ENCODE measurements at regions not wholly inside any gene's neighbourhood (a gene's known extent, or its start where the extent isn't known, plus 50 kb on each side); places are given as distances from the start of the nearest gene placed in this dataset.

DNA sequence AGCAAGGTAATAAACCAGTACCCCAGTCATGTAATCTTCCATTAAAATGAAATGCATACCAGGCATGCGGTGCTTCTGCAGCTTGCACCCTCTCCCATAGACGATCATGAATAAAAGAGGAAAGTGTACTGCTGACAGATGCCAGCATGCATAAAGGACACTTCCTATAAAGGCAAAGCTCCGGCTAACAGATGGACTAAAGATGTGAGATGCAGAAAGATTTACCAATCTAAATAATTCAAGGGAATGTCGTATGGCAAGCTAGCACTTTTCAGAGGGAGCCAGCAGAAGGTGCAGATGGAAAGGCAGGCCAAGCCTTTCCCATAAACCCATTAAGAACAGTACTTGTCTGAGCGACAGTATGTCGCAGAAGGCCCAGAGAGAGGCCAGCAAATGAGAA lies 542.0 kb downstream of the NUF2 start:
- TF ChIP-seq EP300 (IDR thresholded peaks at IDR 0.05; ENCODE audit: borderline replicate concordance in 1 of 2, low read depth in 1 of 2, low read length in 1 of 2) (no peak), RAD21 (IDR thresholded peaks at IDR 0.05; ENCODE audit: low read length) (no peak), YY1 (IDR thresholded peaks at IDR 0.05; ENCODE audit: low read depth) (no peak), SMC3 (IDR thresholded peaks at IDR 0.05; ENCODE audit: low read depth, low read length) (no peak), ELF1 (IDR thresholded peaks at IDR 0.05) (no peak)
- TF ChIP-seq, protein P1, sequence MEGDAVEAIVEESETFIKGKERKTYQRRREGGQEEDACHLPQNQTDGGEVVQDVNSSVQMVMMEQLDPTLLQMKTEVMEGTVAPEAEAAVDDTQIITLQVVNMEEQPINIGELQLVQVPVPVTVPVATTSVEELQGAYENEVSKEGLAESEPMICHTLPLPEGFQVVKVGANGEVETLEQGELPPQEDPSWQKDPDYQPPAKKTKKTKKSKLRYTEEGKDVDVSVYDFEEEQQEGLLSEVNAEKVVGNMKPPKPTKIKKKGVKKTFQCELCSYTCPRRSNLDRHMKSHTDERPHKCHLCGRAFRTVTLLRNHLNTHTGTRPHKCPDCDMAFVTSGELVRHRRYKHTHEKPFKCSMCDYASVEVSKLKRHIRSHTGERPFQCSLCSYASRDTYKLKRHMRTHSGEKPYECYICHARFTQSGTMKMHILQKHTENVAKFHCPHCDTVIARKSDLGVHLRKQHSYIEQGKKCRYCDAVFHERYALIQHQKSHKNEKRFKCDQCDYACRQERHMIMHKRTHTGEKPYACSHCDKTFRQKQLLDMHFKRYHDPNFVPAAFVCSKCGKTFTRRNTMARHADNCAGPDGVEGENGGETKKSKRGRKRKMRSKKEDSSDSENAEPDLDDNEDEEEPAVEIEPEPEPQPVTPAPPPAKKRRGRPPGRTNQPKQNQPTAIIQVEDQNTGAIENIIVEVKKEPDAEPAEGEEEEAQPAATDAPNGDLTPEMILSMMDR (IDR thresholded peaks at IDR 0.05) = no peak

All from SK-N-SH (cell line).